Naive thymus-derived CD4-positive, alpha-beta T cell (primary cell): ENCODE measurements at regions not wholly inside any gene's neighbourhood (a gene's known extent, or its start where the extent isn't known, plus 50 kb on each side); places are given as distances from the start of the nearest gene placed in this dataset.

Experiments
- ATAC-seq: fragments of 150-1000 bp; cut with Tn5 transposase; 2 replicates; pipeline ENCODE4 v1.10.0; 2021; ENCODE audit warnings: mild to moderate bottlenecking, moderate library complexity
- CTCF ChIA-PET: fragments of 350-600 bp; sonication (Branson Sonifier 250); formaldehyde crosslinking; loops from one replicate; lab custom pipeline; 2021; ENCODE audit warnings: antibody characterized with exemption; lab: Charles Lee
- POLR2A ChIA-PET: fragments of 350-600 bp; sonication (Branson Sonifier 250); formaldehyde crosslinking; loops from one replicate; lab custom pipeline; 2021; ENCODE audit warnings: antibody characterized with exemption, inconsistent platforms; lab: Charles Lee
- DNase-seq, 9 donors: peaks; one replicate each; pipeline versions ENCODE4 v3.0.0 to v3.0.0-alpha.2; 2020 to 2022; ENCODE audit warnings: mixed read lengths in 1 of 9
- H3K27ac ChIP-seq: one replicate; pipeline ENCODE4 v1.7.0; 2013; ENCODE audit warnings: mild to moderate bottlenecking, low read depth, low read length, moderate library complexity
- H3K27me3 ChIP-seq, 2 donors: one replicate each; pipeline ENCODE4 v1.7.0; 2013; ENCODE audit warnings: low read length in 2 of 2, mild to moderate bottlenecking in 2 of 2, moderate library complexity in 2 of 2; ENCODE audit not compliant: control insufficient read depth in 2 of 2, insufficient read depth in 2 of 2
- H3K36me3 ChIP-seq, 3 experiments: 1 replicate in 2 of 3; 2 replicates in 1 of 3; pipeline ENCODE4 v1.7.0; 2013; ENCODE audit warnings: low read length in 3 of 3, mild to moderate bottlenecking in 3 of 3, moderate library complexity in 1 of 3; ENCODE audit not compliant: insufficient read depth in 3 of 3, control insufficient read depth in 2 of 3
- H3K4me1 ChIP-seq, 2 donors: one replicate each; pipeline ENCODE4 v1.7.0; 2013; ENCODE audit warnings: low read length in 2 of 2, mild to moderate bottlenecking in 2 of 2, moderate library complexity in 1 of 2; ENCODE audit not compliant: control insufficient read depth in 2 of 2, insufficient read depth in 2 of 2
- H3K4me3 ChIP-seq: 2 replicates; pipeline ENCODE4 v1.7.0; 2013; ENCODE audit warnings: mild to moderate bottlenecking, low read length
- H3K9me3 ChIP-seq, 3 experiments: 1 replicate in 2 of 3; 2 replicates in 1 of 3; pipeline ENCODE4 v1.7.0; 2013; ENCODE audit warnings: low read length in 3 of 3; ENCODE audit not compliant: control insufficient read depth in 2 of 3
- H3K27ac Mint-ChIP-seq, 9 donors: one replicate each; pipeline ENCODE4 v1.8.0; 2020 to 2022; ENCODE audit warnings: mixed read lengths in 9 of 9, mild to moderate bottlenecking in 8 of 9, moderate library complexity in 5 of 9, inconsistent platforms in 2 of 9
- H3K27me3 Mint-ChIP-seq, 5 donors: one replicate each; pipeline ENCODE4 v1.8.0; 2021 to 2022; ENCODE audit warnings: mixed read lengths in 5 of 5, mild to moderate bottlenecking in 1 of 5
- H3K36me3 Mint-ChIP-seq, 5 donors: one replicate each; pipeline ENCODE4 v1.8.0; 2020 to 2022; ENCODE audit warnings: mixed read lengths in 5 of 5, mild to moderate bottlenecking in 3 of 5, inconsistent platforms in 1 of 5
- H3K4me1 Mint-ChIP-seq, 7 donors: one replicate each; pipeline ENCODE4 v1.8.0; 2020 to 2022; ENCODE audit warnings: mixed read lengths in 7 of 7, mild to moderate bottlenecking in 3 of 7, inconsistent platforms in 1 of 7
- H3K4me3 Mint-ChIP-seq, 10 donors: one replicate each; pipeline ENCODE4 v1.8.0; 2020 to 2022; ENCODE audit warnings: mild to moderate bottlenecking in 10 of 10, mixed read lengths in 10 of 10, moderate library complexity in 6 of 10, inconsistent platforms in 2 of 10
- H3K9me3 Mint-ChIP-seq, 11 donors: one replicate each; pipeline ENCODE4 v1.8.0; 2020 to 2022; ENCODE audit warnings: mixed read lengths in 11 of 11, mild to moderate bottlenecking in 4 of 11, inconsistent platforms in 1 of 11, moderate library complexity in 1 of 11
- intact Hi-C, 2 donors: fragments of 100-400 bp; cut with micrococcal nuclease; formaldehyde crosslinking; loops; one replicate each; pipeline ENCODE4 v1.15.1; 2023

GRCh38 chr4:187889651-187890050, 105.9 kb upstream of the ZFP42 start:
- no peaks in the 10 kb centered on the region for H3K27me3 Mint-ChIP-seq
- H3K4me3 Mint-ChIP-seq, result no peak overlapping the region
- no peaks in the 10 kb centered on the region for H3K36me3 ChIP-seq
- no peaks in the 10 kb centered on the region for H3K36me3 Mint-ChIP-seq
- no peaks in the 10 kb centered on the region for H3K27me3 ChIP-seq
- ChIA-PET POLR2A (no interaction called here), CTCF (no interaction called here)
- no peak overlapping the region for H3K27ac Mint-ChIP-seq
- ATAC-seq (no peak), DNase-seq (no peak)
- H3K9me3 Mint-ChIP-seq, result peaks cover 2 to 24% (median 13%) of the 10 kb centered on the region in 11 donors
- H3K27ac ChIP-seq, result no peak overlapping the region
- no peaks in the 10 kb centered on the region for H3K4me1 Mint-ChIP-seq
- intact Hi-C loops, result no loop called here
- H3K4me1 ChIP-seq, result no peaks in the 10 kb centered on the region
- no peaks in the 10 kb centered on the region for H3K9me3 ChIP-seq
- no peak overlapping the region for H3K4me3 ChIP-seq

GRCh38 chr4:187893418-187893817, 102.2 kb upstream of the ZFP42 start:
- no peaks in the 10 kb centered on the region for H3K36me3 Mint-ChIP-seq
- ATAC-seq (no peak), DNase-seq (no peak)
- no peaks in the 10 kb centered on the region for H3K4me1 Mint-ChIP-seq
- Histone ChIP-seq H3K4me3 (no peak overlapping the region), H3K36me3 (no peaks in the 10 kb centered on the region), H3K27me3 (no peaks in the 10 kb centered on the region), H3K9me3 (no peaks in the 10 kb centered on the region), H3K27ac (no peak overlapping the region), H3K4me1 (no peaks in the 10 kb centered on the region)
- CTCF ChIA-PET, result no interaction called here
- intact Hi-C loops, result no loop called here
- no peak overlapping the region for H3K4me3 Mint-ChIP-seq
- POLR2A ChIA-PET, result no interaction called here
- peaks cover 3 to 25% (median 13%) of the 10 kb centered on the region in 11 donors for H3K9me3 Mint-ChIP-seq
- no peak overlapping the region for H3K27ac Mint-ChIP-seq
- peaks cover 0 to 3% (median 0%) of the 10 kb centered on the region in 5 donors for H3K27me3 Mint-ChIP-seq

GRCh38 chr4:187903106-187903505, 92.5 kb upstream of the ZFP42 start:
- no peaks in the 10 kb centered on the region for H3K4me1 Mint-ChIP-seq
- no peak for ATAC-seq
- no peaks in the 10 kb centered on the region for H3K4me1 ChIP-seq
- H3K27ac ChIP-seq, result no peak overlapping the region
- peaks cover 2 to 38% (median 8%) of the 10 kb centered on the region in 11 donors for H3K9me3 Mint-ChIP-seq
- CTCF ChIA-PET, result no interaction called here
- no peak overlapping the region for H3K27ac Mint-ChIP-seq
- no peak overlapping the region for H3K4me3 Mint-ChIP-seq
- no peaks in the 10 kb centered on the region for H3K27me3 ChIP-seq
- no peak overlapping the region for H3K4me3 ChIP-seq
- H3K9me3 ChIP-seq, result no peaks in the 10 kb centered on the region
- peaks cover 0 to 5% (median 0%) of the 10 kb centered on the region in 5 donors for H3K36me3 Mint-ChIP-seq
- H3K27me3 Mint-ChIP-seq, result no peaks in the 10 kb centered on the region
- POLR2A ChIA-PET, result no interaction called here
- DNase-seq, result no peak
- no peaks in the 10 kb centered on the region for H3K36me3 ChIP-seq
- intact Hi-C loops, result no loop called here

- intact Hi-C loops, result no loop called here
- no peaks in the 10 kb centered on the region for H3K4me1 ChIP-seq
- no peak overlapping the region for H3K27ac ChIP-seq
- peaks cover 2 to 36% (median 8%) of the 10 kb centered on the region in 11 donors for H3K9me3 Mint-ChIP-seq
- ATAC-seq (no peak), DNase-seq (no peak)
- H3K4me3 ChIP-seq, result no peak overlapping the region
- peaks cover 0 to 5% (median 0%) of the 10 kb centered on the region in 5 donors for H3K36me3 Mint-ChIP-seq
- no peaks in the 10 kb centered on the region for H3K36me3 ChIP-seq
- no peaks in the 10 kb centered on the region for H3K4me1 Mint-ChIP-seq
- H3K27me3 Mint-ChIP-seq, result no peaks in the 10 kb centered on the region
- POLR2A ChIA-PET, result no interaction called here
- no peak overlapping the region for H3K27ac Mint-ChIP-seq
- no peaks in the 10 kb centered on the region for H3K27me3 ChIP-seq
- H3K9me3 ChIP-seq, result no peaks in the 10 kb centered on the region
- CTCF ChIA-PET, result no interaction called here
- no peak overlapping the region for H3K4me3 Mint-ChIP-seq
Measured at GRCh38 chr4:187903700-187904099, 91.9 kb upstream of the ZFP42 start.

GRCh38 chr4:187908079-187908561, 87.5 kb upstream of the ZFP42 start:
- intact Hi-C loops, result no loop called here
- Mint-ChIP-seq H3K27ac (no peak overlapping the region), H3K4me1 (no peaks in the 10 kb centered on the region), H3K27me3 (no peaks in the 10 kb centered on the region), H3K9me3 (peaks cover 0 to 11% (median 2%) of the 10 kb centered on the region in 11 donors), H3K36me3 (no peaks in the 10 kb centered on the region), H3K4me3 (no peak overlapping the region)
- H3K4me3 ChIP-seq, result no peak overlapping the region
- CTCF ChIA-PET, result no interaction called here
- no peaks in the 10 kb centered on the region for H3K27me3 ChIP-seq
- POLR2A ChIA-PET, result no interaction called here
- no peaks in the 10 kb centered on the region for H3K4me1 ChIP-seq
- ATAC-seq (no peak), DNase-seq (no peak)
- no peaks in the 10 kb centered on the region for H3K9me3 ChIP-seq
- H3K27ac ChIP-seq, result no peak overlapping the region
- H3K36me3 ChIP-seq, result no peaks in the 10 kb centered on the region

- Histone ChIP-seq H3K4me1 (no peaks in the 10 kb centered on the region), H3K9me3 (no peaks in the 10 kb centered on the region), H3K27ac (no peak overlapping the region), H3K36me3 (no peaks in the 10 kb centered on the region), H3K4me3 (no peak overlapping the region), H3K27me3 (no peaks in the 10 kb centered on the region)
- POLR2A ChIA-PET, result no interaction called here
- H3K27ac Mint-ChIP-seq, result no peak overlapping the region
- peaks cover 0 to 17% (median 4%) of the 10 kb centered on the region in 11 donors for H3K9me3 Mint-ChIP-seq
- H3K4me3 Mint-ChIP-seq, result no peak overlapping the region
- H3K4me1 Mint-ChIP-seq, result no peaks in the 10 kb centered on the region
- no peaks in the 10 kb centered on the region for H3K36me3 Mint-ChIP-seq
- CTCF ChIA-PET, result no interaction called here
- ATAC-seq, result no peak
- no peak for DNase-seq
- H3K27me3 Mint-ChIP-seq, result no peaks in the 10 kb centered on the region
- intact Hi-C loops, result no loop called here
Measured at GRCh38 chr4:187908731-187909130, 86.8 kb upstream of the ZFP42 start.

GRCh38 chr4:187910741-187911140, 84.8 kb upstream of the ZFP42 start:
- Histone ChIP-seq H3K27me3 (no peaks in the 10 kb centered on the region), H3K4me3 (no peak overlapping the region), H3K27ac (no peak overlapping the region), H3K36me3 (no peaks in the 10 kb centered on the region), H3K9me3 (no peaks in the 10 kb centered on the region), H3K4me1 (no peaks in the 10 kb centered on the region)
- CTCF ChIA-PET, result no interaction called here
- Mint-ChIP-seq H3K4me1 (no peaks in the 10 kb centered on the region), H3K9me3 (peaks cover 0 to 26% (median 6%) of the 10 kb centered on the region in 11 donors), H3K27me3 (no peaks in the 10 kb centered on the region), H3K27ac (no peak overlapping the region), H3K4me3 (no peak overlapping the region), H3K36me3 (no peaks in the 10 kb centered on the region)
- ATAC-seq, result no peak
- intact Hi-C loops, result no loop called here
- POLR2A ChIA-PET, result no interaction called here
- no peak for DNase-seq
